Right atrium auricular region (tissue), 2 donors: ENCODE measurements at regions not wholly inside any gene's neighbourhood (a gene's known extent, or its start where the extent isn't known, plus 50 kb on each side); places are given as distances from the start of the nearest gene placed in this dataset.

Experiments used
- DNase-seq: peaks from one replicate; pipeline ENCODE4 v3.0.0-alpha.2; 2019; ENCODE audit warnings: low spot score
- H3K27ac ChIP-seq, 2 donors: fragments of 200-600 bp; sonication (generic); 1 replicate in 1 of 2; 2 replicates in 1 of 2; pipeline ENCODE4 v1.5.1; 2016 to 2019
- H3K27me3 ChIP-seq, 2 donors: fragments of 200-600 bp; sonication (generic); one replicate each; pipeline versions ENCODE4 v1.5.1 to v1.6.0; 2017 to 2019
- H3K36me3 ChIP-seq: fragments of 200-600 bp; sonication (generic); one replicate; pipeline ENCODE4 v1.5.1; 2016
- H3K4me1 ChIP-seq, 2 donors: fragments of 200-600 bp; sonication (generic); one replicate each; pipeline versions ENCODE4 v1.5.1 to v1.6.0; 2017 to 2019
- H3K4me3 ChIP-seq, 2 donors: fragments of 200-600 bp; sonication (generic); 1 replicate in 1 of 2; 2 replicates in 1 of 2; pipeline ENCODE4 v1.5.1; 2017 to 2019; ENCODE audit warnings: mild to moderate bottlenecking in 1 of 2, moderate library complexity in 1 of 2
- H3K9me3 ChIP-seq, 2 donors: fragments of 200-600 bp; sonication (generic); one replicate each; pipeline ENCODE4 v1.5.1; 2019
- CTCF ChIP-seq, 2 donors: fragments of 200-600 bp; sonication (generic); IDR thresholded peaks; one replicate each; pipeline ENCODE4 v1.5.1; 2019; ENCODE audit warnings: antibody characterized with exemption in 2 of 2

- H3K4me1 ChIP-seq = no peaks in the 10 kb centered on the region
- no peak for TF ChIP-seq CTCF (IDR thresholded peaks at IDR 0.05)
- no peak for DNase-seq
- H3K27ac ChIP-seq = no peak overlapping the region
- no peaks in the 10 kb centered on the region for H3K9me3 ChIP-seq
- H3K36me3 ChIP-seq = no peaks in the 10 kb centered on the region
- H3K4me3 ChIP-seq = no peak overlapping the region
- H3K27me3 ChIP-seq = no peaks in the 10 kb centered on the region
Observed at GRCh38 chr15:70461017-70461416, 302.3 kb downstream of the UACA start.

GRCh38 chr15:70459312-70459711, 304.0 kb downstream of the UACA start:
- Histone ChIP-seq H3K9me3 (no peaks in the 10 kb centered on the region), H3K27me3 (no peaks in the 10 kb centered on the region), H3K4me3 (no peak overlapping the region), H3K4me1 (no peaks in the 10 kb centered on the region), H3K27ac (no peak overlapping the region), H3K36me3 (no peaks in the 10 kb centered on the region)
- DNase-seq = no peak
- TF ChIP-seq CTCF (IDR thresholded peaks at IDR 0.05) = no peak

- H3K27me3 ChIP-seq = no peaks in the 10 kb centered on the region
- no peak overlapping the region for H3K4me3 ChIP-seq
- H3K4me1 ChIP-seq = no peaks in the 10 kb centered on the region
- TF ChIP-seq CTCF (IDR thresholded peaks at IDR 0.05) = no peak
- no peaks in the 10 kb centered on the region for H3K9me3 ChIP-seq
- no peaks in the 10 kb centered on the region for H3K36me3 ChIP-seq
- H3K27ac ChIP-seq = no peak overlapping the region
- no peak for DNase-seq
Observed at GRCh38 chr15:70453766-70454165, 309.6 kb downstream of the UACA start.

- no peak overlapping the region for H3K4me3 ChIP-seq
- TF ChIP-seq CTCF (IDR thresholded peaks at IDR 0.05) = no peak
- H3K27me3 ChIP-seq = no peaks in the 10 kb centered on the region
- no peaks in the 10 kb centered on the region for H3K36me3 ChIP-seq
- DNase-seq = no peak
- no peak overlapping the region for H3K27ac ChIP-seq
- H3K9me3 ChIP-seq = no peaks in the 10 kb centered on the region
- peaks cover 0 to 3% of the 10 kb centered on the region in 2 donors for H3K4me1 ChIP-seq
Observed at GRCh38 chr15:70453238-70453637, 310.1 kb downstream of the UACA start.

GRCh38 chr15:70451821-70452653, 311.3 kb downstream of the UACA start:
- no peak for TF ChIP-seq CTCF (IDR thresholded peaks at IDR 0.05)
- H3K9me3 ChIP-seq = no peaks in the 10 kb centered on the region
- H3K4me3 ChIP-seq = no peak overlapping the region
- peaks cover 0 to 15% of the 10 kb centered on the region in 2 donors for H3K4me1 ChIP-seq
- no peak overlapping the region for H3K27ac ChIP-seq
- DNase-seq = no peak
- H3K27me3 ChIP-seq = no peaks in the 10 kb centered on the region
- no peaks in the 10 kb centered on the region for H3K36me3 ChIP-seq

GRCh38 chr15:70450142-70450443, 313.3 kb downstream of the UACA start:
- Histone ChIP-seq H3K4me1 (peaks cover 0 to 15% of the 10 kb centered on the region in 2 donors), H3K27me3 (no peaks in the 10 kb centered on the region), H3K9me3 (no peaks in the 10 kb centered on the region), H3K36me3 (no peaks in the 10 kb centered on the region), H3K4me3 (no peak overlapping the region), H3K27ac (no peak overlapping the region)
- no peak for TF ChIP-seq CTCF (IDR thresholded peaks at IDR 0.05)
- DNase-seq = no peak
